ENCODE measurements at regions not wholly inside any gene's neighbourhood (a gene's known extent, or its start where the extent isn't known, plus 50 kb on each side); places are given as distances from the start of the nearest gene placed in this dataset.
"Not testable (repeated sequence)": the region's sequence is repeated elsewhere in the genome, so short reads cannot be mapped to it uniquely, and the experiment has no call there.

GRCh38 chr1:168405906-168406549 lies 125.4 kb downstream of the TBX19 start (continued):
- TF ChIP-seq, protein P1, sequence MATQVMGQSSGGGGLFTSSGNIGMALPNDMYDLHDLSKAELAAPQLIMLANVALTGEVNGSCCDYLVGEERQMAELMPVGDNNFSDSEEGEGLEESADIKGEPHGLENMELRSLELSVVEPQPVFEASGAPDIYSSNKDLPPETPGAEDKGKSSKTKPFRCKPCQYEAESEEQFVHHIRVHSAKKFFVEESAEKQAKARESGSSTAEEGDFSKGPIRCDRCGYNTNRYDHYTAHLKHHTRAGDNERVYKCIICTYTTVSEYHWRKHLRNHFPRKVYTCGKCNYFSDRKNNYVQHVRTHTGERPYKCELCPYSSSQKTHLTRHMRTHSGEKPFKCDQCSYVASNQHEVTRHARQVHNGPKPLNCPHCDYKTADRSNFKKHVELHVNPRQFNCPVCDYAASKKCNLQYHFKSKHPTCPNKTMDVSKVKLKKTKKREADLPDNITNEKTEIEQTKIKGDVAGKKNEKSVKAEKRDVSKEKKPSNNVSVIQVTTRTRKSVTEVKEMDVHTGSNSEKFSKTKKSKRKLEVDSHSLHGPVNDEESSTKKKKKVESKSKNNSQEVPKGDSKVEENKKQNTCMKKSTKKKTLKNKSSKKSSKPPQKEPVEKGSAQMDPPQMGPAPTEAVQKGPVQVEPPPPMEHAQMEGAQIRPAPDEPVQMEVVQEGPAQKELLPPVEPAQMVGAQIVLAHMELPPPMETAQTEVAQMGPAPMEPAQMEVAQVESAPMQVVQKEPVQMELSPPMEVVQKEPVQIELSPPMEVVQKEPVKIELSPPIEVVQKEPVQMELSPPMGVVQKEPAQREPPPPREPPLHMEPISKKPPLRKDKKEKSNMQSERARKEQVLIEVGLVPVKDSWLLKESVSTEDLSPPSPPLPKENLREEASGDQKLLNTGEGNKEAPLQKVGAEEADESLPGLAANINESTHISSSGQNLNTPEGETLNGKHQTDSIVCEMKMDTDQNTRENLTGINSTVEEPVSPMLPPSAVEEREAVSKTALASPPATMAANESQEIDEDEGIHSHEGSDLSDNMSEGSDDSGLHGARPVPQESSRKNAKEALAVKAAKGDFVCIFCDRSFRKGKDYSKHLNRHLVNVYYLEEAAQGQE (IDR thresholded peaks at IDR 0.05): no peak
- TF ChIP-seq CBX2 (IDR thresholded peaks at IDR 0.05; ENCODE audit: borderline replicate concordance, low read depth) (no peak), SREBF2 (IDR thresholded peaks at IDR 0.05) (no peak), SMC3 (IDR thresholded peaks at IDR 0.05) (no peak), KDM5A (IDR thresholded peaks at IDR 0.05) (no peak), HOXB13 (CRISPR knock-in tag; IDR thresholded peaks at IDR 0.05; ENCODE audit: low read depth) (no peak), CHD2 (IDR thresholded peaks at IDR 0.05; ENCODE audit: low read length, partially characterized antibody) (no peak), CHD4 (IDR thresholded peaks at IDR 0.05; ENCODE audit: borderline replicate concordance) (no peak)
- TF ChIP-seq, protein P2, sequence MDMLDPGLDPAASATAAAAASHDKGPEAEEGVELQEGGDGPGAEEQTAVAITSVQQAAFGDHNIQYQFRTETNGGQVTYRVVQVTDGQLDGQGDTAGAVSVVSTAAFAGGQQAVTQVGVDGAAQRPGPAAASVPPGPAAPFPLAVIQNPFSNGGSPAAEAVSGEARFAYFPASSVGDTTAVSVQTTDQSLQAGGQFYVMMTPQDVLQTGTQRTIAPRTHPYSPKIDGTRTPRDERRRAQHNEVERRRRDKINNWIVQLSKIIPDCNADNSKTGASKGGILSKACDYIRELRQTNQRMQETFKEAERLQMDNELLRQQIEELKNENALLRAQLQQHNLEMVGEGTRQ (IDR thresholded peaks at IDR 0.05): no peak
- TF ChIP-seq, protein P3, sequence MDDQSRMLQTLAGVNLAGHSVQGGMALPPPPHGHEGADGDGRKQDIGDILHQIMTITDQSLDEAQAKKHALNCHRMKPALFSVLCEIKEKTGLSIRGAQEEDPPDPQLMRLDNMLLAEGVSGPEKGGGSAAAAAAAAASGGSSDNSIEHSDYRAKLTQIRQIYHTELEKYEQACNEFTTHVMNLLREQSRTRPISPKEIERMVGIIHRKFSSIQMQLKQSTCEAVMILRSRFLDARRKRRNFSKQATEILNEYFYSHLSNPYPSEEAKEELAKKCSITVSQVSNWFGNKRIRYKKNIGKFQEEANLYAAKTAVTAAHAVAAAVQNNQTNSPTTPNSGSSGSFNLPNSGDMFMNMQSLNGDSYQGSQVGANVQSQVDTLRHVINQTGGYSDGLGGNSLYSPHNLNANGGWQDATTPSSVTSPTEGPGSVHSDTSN (IDR thresholded peaks at IDR 0.05): no peak

GRCh38 chr1:168403140-168403539 lies 122.5 kb downstream of the TBX19 start:
- no peak for TF ChIP-seq ESRRA (IDR thresholded peaks at IDR 0.05; ENCODE audit: borderline replicate concordance, low read length)
- no peak for TF ChIP-seq CBX8 (IDR thresholded peaks at IDR 0.05)
- no peak for TF ChIP-seq HOXA7 (CRISPR knock-in tag; IDR thresholded peaks at IDR 0.05)
- TF ChIP-seq, protein P4, sequence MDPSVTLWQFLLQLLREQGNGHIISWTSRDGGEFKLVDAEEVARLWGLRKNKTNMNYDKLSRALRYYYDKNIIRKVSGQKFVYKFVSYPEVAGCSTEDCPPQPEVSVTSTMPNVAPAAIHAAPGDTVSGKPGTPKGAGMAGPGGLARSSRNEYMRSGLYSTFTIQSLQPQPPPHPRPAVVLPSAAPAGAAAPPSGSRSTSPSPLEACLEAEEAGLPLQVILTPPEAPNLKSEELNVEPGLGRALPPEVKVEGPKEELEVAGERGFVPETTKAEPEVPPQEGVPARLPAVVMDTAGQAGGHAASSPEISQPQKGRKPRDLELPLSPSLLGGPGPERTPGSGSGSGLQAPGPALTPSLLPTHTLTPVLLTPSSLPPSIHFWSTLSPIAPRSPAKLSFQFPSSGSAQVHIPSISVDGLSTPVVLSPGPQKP (IDR thresholded peaks at IDR 0.05; ENCODE audit: low read depth, low read length): no peak
- TF ChIP-seq HDAC2 (IDR thresholded peaks at IDR 0.05): no peak
- TF ChIP-seq, protein P5, sequence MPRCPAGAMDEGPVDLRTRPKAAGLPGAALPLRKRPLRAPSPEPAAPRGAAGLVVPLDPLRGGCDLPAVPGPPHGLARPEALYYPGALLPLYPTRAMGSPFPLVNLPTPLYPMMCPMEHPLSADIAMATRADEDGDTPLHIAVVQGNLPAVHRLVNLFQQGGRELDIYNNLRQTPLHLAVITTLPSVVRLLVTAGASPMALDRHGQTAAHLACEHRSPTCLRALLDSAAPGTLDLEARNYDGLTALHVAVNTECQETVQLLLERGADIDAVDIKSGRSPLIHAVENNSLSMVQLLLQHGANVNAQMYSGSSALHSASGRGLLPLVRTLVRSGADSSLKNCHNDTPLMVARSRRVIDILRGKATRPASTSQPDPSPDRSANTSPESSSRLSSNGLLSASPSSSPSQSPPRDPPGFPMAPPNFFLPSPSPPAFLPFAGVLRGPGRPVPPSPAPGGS (IDR thresholded peaks at IDR 0.05): no peak
- TF ChIP-seq KDM5A (IDR thresholded peaks at IDR 0.05): no peak
- no peak for TF ChIP-seq POLR2AphosphoS2 (conservative IDR thresholded peaks at IDR 0.05; ENCODE audit: low read length)
- no peak for DNase-seq (ENCODE audit: low read depth in 1 of 2, low spot score in 1 of 2)
- peaks cover 13% of the 10 kb centered on the region for H3K4me1 ChIP-seq
- H3K27ac ChIP-seq: no peak overlapping the region
- ChIA-PET POLR2A (no interaction called here), CTCF (no interaction called here)
- H3K9me3 ChIP-seq: peaks cover 7% of the 10 kb centered on the region; the same call in 2 of the 3 replicates
- no peak for ATAC-seq
- no peak overlapping the region for H3K4me2 ChIP-seq
- no peak overlapping the region for H3K4me3 ChIP-seq
- FAIRE-seq: no peak
- WGBS (ENCODE audit: missing lambda C conversion rate): 45% methylated on average over 2 of the region's 2 CpGs

DNA sequence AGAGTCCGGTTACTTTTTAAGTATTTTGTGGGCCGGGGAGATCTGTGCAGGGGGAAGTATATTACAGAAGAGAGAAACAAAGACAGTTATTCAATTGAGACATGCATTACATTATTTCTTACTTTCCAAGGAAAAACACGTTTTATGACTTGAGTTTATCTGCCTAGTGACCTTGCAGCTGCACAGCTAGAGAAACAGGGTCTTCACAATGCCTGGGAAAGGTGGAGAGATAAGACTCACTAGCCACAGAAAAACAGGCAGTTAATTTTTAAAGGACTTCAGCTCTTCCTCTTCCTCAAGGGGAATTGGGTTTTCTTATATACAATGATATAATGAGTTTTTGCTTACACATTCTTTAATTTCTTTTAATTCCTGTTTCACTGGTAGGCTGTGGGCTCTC lies 121.8 kb downstream of the TBX19 start:
- ATAC-seq; DNase-seq (ENCODE audit: low read depth in 1 of 2, low spot score in 1 of 2); CTCF ChIA-PET: not testable (repeated sequence)

More for the DNA sequence above, 121.8 kb downstream of the TBX19 start:
- H3K9me3 ChIP-seq, FAIRE-seq, H3K4me2 ChIP-seq, H3K27ac ChIP-seq, H3K4me3 ChIP-seq, H3K4me1 ChIP-seq, POLR2A ChIA-PET: not testable (repeated sequence)
- WGBS (ENCODE audit: missing lambda C conversion rate): 49% methylated on average over 3 of the region's 3 CpGs
